ENCODE measurements at regions not wholly inside any gene's neighbourhood (a gene's known extent, or its start where the extent isn't known, plus 50 kb on each side); places are given as distances from the start of the nearest gene placed in this dataset.

DNA sequence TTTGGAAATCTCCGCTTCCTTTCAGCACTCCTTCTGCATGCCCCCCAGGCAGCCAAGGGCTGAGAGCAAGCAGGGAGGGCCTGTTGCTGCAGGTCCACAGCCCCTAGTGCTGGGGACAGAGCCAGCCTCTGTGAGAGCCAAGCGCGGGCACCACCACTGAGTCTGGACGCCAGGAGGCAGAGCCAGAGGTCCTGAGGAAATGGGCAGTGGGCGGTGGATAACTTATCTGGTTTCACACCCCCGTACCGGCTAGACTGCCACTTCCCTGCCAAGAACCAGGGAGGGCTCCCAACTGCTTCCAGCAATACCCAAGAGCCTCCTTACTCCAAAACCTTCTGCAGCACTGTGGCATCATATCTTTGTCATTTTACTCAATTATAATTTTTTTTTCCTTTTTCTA is 141.6 kb upstream of the IGF1R start:
- TF ChIP-seq, protein P1, sequence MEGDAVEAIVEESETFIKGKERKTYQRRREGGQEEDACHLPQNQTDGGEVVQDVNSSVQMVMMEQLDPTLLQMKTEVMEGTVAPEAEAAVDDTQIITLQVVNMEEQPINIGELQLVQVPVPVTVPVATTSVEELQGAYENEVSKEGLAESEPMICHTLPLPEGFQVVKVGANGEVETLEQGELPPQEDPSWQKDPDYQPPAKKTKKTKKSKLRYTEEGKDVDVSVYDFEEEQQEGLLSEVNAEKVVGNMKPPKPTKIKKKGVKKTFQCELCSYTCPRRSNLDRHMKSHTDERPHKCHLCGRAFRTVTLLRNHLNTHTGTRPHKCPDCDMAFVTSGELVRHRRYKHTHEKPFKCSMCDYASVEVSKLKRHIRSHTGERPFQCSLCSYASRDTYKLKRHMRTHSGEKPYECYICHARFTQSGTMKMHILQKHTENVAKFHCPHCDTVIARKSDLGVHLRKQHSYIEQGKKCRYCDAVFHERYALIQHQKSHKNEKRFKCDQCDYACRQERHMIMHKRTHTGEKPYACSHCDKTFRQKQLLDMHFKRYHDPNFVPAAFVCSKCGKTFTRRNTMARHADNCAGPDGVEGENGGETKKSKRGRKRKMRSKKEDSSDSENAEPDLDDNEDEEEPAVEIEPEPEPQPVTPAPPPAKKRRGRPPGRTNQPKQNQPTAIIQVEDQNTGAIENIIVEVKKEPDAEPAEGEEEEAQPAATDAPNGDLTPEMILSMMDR (conservative IDR thresholded peaks at IDR 0.05): no peak
- no peak for TF ChIP-seq ZFX (IDR thresholded peaks at IDR 0.05)
